ENCODE measurements at regions not wholly inside any gene's neighbourhood (a gene's known extent, or its start where the extent isn't known, plus 50 kb on each side); places are given as distances from the start of the nearest gene placed in this dataset.
"Not testable (repeated sequence)": the region's sequence is repeated elsewhere in the genome, so short reads cannot be mapped to it uniquely, and the experiment has no call there.

DNA sequence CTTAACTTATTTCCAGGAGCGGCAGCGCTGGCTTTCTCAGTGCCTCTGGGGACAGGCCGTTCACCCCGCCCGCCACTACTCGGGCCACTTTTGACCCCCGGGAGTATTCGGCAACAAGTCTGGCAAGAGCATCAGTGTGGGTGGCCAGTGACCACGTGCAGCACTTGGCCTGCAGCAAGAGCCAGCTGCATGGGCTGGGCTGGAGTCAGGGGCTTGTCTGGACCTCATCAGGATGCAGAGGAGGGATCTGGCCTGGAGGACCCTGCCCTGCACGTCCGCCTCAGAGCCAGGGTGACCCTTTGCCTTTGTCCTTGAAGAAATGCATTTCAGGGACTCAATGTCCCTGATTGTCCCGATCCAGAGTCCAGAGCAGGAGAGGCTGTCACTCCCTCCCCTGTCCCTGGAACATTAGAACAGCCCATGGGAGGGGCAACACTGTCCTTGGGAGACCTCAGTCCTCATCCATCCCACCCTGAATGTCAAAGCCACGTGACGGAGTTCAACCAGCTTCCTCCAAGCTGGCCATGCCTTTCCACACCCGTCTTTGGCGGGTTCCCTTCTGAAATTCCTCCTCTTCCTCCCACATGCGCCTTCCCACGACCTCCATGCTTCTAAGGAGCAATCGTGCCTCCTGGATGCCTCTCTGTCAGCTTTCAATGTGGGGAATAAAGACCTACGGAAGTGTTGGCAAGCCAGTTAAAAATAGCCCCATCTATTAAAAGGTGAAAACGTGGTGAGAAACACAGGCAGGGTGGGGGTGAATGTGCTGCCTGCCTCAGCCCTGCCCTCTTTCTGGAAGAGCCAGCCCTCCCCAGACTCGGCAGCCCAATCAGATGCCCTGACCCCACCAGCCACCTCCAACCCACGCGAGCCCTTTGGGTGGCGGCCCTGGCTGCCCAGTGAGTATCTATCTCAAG, 99.0 kb downstream of the OLFM1 start:
- ATAC-seq (ENCODE audit: low read depth in 2 of 2) (no peak), DNase-seq (no peak)
- Mint-ChIP-seq H3K36me3 (no peaks in the 10 kb centered on the region), H3K4me1 (peaks cover 0 to 3% (median 0%) of the 10 kb centered on the region in 4 donors), H3K9me3 (no peaks in the 10 kb centered on the region), H3K4me3 (no peak overlapping the region), H3K27me3 (peaks cover 4% of the 10 kb centered on the region), H3K27ac (no peak overlapping the region)
- Histone ChIP-seq H3K27me3 (ENCODE audit: control insufficient read depth, insufficient read depth, low read length) (no peaks in the 10 kb centered on the region), H3K4me1 (ENCODE audit: control insufficient read depth, insufficient read depth, low read length, poor library complexity, severe bottlenecking) (no peaks in the 10 kb centered on the region), H3K9me3 (ENCODE audit: control insufficient read depth in 2 of 2, low read length in 2 of 2) (no peaks in the 10 kb centered on the region), H3K4me3 (ENCODE audit: low read depth, low read length) (no peak overlapping the region), H3K27ac (ENCODE audit: insufficient read depth, low read length, poor library complexity, severe bottlenecking) (no peak overlapping the region), H3K36me3 (ENCODE audit: control insufficient read depth, insufficient read depth, low read length) (no peaks in the 10 kb centered on the region)

DNA sequence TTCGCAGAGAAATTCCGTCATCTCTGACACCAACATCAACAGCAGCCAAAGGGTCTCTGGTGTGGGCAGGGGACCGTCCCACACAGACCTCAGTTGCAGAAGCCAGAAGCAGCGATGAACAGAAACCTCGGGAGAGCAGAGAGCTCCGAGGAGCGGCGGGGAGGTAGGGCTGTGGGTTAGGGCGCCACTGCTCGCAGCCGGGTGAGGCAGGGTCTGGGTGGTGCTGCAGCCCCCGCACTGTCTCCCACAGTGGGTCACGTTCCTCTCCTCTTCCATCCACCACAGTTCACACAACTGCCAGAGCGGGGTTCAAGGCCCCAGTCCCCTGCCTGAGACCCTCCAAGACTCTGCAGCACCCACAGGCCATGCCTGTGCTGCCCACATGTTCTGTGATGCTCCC, 99.9 kb downstream of the OLFM1 start:
- Histone ChIP-seq H3K4me1 (ENCODE audit: control insufficient read depth, insufficient read depth, low read length, poor library complexity, severe bottlenecking) (no peaks in the 10 kb centered on the region), H3K27me3 (ENCODE audit: control insufficient read depth, insufficient read depth, low read length) (no peaks in the 10 kb centered on the region), H3K27ac (ENCODE audit: insufficient read depth, low read length, poor library complexity, severe bottlenecking) (no peak overlapping the region), H3K9me3 (ENCODE audit: control insufficient read depth in 2 of 2, low read length in 2 of 2) (no peaks in the 10 kb centered on the region), H3K4me3 (ENCODE audit: low read depth, low read length) (no peak overlapping the region), H3K36me3 (ENCODE audit: control insufficient read depth, insufficient read depth, low read length) (no peaks in the 10 kb centered on the region)
- Mint-ChIP-seq H3K36me3 (no peaks in the 10 kb centered on the region), H3K9me3 (no peaks in the 10 kb centered on the region), H3K27ac (no peak overlapping the region), H3K4me1 (peaks cover 0 to 3% (median 0%) of the 10 kb centered on the region in 4 donors), H3K27me3 (peaks cover 4% of the 10 kb centered on the region), H3K4me3 (no peak overlapping the region)
- ATAC-seq (ENCODE audit: low read depth in 2 of 2) = no peak
- DNase-seq = no peak

DNA sequence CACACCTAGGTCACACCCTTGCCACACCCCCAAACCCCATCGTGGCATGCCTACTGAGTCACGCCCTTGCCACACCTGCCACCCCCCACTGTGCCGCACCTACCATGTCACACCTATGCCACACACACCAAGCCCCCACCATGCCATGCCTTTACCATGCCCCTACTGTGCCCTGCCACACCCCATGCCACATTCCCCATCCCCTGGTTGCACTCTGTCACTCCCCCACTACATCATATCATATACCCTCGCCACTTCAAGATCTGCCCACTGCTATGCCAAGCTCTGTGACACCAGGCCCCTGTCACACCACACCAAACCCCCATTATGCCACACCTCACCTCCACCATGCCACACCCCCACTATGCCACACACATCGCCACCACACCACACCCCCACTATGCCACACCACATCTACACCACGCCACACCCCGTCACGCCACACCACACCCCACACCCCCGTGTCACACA, 101.2 kb downstream of the OLFM1 start:
- H3K9me3 Mint-ChIP-seq = no peaks in the 10 kb centered on the region
- H3K9me3 ChIP-seq (ENCODE audit: control insufficient read depth in 2 of 2, low read length in 2 of 2) = no peaks in the 10 kb centered on the region
- ATAC-seq (ENCODE audit: low read depth in 2 of 2) = no peak
- no peak overlapping the region for H3K27ac ChIP-seq (ENCODE audit: insufficient read depth, low read length, poor library complexity, severe bottlenecking)
- no peak for DNase-seq
- peaks cover 4% of the 10 kb centered on the region for H3K27me3 Mint-ChIP-seq
- no peaks in the 10 kb centered on the region for H3K36me3 Mint-ChIP-seq
- no peaks in the 10 kb centered on the region for H3K36me3 ChIP-seq (ENCODE audit: control insufficient read depth, insufficient read depth, low read length)
- H3K27ac Mint-ChIP-seq = no peak overlapping the region
- H3K4me1 Mint-ChIP-seq = peaks cover 0 to 3% (median 0%) of the 10 kb centered on the region in 4 donors
- no peak overlapping the region for H3K4me3 Mint-ChIP-seq
- no peaks in the 10 kb centered on the region for H3K4me1 ChIP-seq (ENCODE audit: control insufficient read depth, insufficient read depth, low read length, poor library complexity, severe bottlenecking)
- no peak overlapping the region for H3K4me3 ChIP-seq (ENCODE audit: low read depth, low read length)
- no peaks in the 10 kb centered on the region for H3K27me3 ChIP-seq (ENCODE audit: control insufficient read depth, insufficient read depth, low read length)

DNA sequence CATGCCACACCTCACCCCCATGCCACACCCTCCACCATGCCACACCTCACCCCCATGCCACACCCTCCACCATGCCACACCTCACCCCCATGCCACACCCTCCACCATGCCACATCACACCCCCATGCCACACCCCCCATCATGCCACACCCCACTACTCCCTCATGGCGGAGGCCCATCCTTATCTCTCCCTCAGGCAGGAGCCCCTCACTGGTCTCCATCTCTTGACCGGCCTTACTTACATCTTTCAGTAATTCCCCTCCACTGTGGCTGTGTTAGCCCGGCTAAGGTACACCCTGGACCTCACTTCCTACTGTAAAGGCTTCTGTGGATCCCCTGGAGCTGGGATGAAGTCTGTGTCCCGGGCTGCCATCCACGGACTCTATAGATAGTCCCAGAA, 102.0 kb downstream of the OLFM1 start:
- Histone ChIP-seq H3K9me3 (ENCODE audit: control insufficient read depth in 2 of 2, low read length in 2 of 2) (no peaks in the 10 kb centered on the region), H3K4me1 (ENCODE audit: control insufficient read depth, insufficient read depth, low read length, poor library complexity, severe bottlenecking) (no peaks in the 10 kb centered on the region), H3K4me3 (ENCODE audit: low read depth, low read length) (no peak overlapping the region), H3K27ac (ENCODE audit: insufficient read depth, low read length, poor library complexity, severe bottlenecking) (no peak overlapping the region), H3K36me3 (ENCODE audit: control insufficient read depth, insufficient read depth, low read length) (no peaks in the 10 kb centered on the region), H3K27me3 (ENCODE audit: control insufficient read depth, insufficient read depth, low read length) (no peaks in the 10 kb centered on the region)
- Mint-ChIP-seq H3K9me3 (no peaks in the 10 kb centered on the region), H3K4me1 (peaks cover 0 to 3% (median 0%) of the 10 kb centered on the region in 4 donors), H3K27me3 (peaks cover 4% of the 10 kb centered on the region), H3K36me3 (no peaks in the 10 kb centered on the region), H3K4me3 (no peak overlapping the region), H3K27ac (no peak overlapping the region)
- DNase-seq (no peak), ATAC-seq (ENCODE audit: low read depth in 2 of 2) (no peak)

DNA sequence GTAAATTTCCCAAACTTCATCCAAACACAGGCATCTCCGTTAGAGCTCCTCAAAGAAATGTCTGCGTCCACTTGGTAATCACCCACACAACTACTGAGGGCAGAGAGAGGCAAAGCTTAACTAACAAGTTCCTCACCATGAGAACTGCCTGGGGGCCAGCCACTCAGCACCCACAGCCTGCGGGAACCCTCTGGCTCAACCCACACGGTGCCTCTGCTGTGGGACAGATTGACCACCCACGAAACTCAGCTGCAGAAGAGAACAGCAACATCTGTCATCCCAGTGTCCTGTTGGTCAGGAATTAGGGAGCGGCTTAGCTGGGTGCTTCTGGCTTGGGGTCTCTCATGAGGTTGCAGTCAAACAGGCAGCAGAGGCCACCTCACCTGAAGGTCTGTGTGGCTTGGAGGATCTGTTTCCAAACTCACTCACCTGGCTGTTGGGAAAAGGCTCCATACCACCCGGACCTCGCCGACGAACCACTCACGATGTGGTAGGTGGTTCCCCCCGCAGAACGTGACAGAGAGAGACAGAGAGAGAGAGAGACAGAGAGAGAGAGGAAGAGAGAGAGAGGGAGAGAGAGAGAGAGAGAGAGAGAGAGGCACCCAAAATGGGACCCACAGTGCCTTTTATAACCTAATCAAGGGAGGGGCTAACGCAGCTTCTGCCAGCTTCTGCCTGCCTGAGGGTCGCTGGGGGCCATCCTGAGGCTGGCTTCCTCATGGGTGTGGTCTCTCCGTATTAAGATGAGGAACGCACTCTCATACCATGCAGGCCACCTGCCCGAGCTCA, 103.5 kb downstream of the OLFM1 start:
- Histone ChIP-seq H3K27ac (ENCODE audit: insufficient read depth, low read length, poor library complexity, severe bottlenecking) (no peak overlapping the region), H3K36me3 (ENCODE audit: control insufficient read depth, insufficient read depth, low read length) (no peaks in the 10 kb centered on the region), H3K9me3 (ENCODE audit: control insufficient read depth in 2 of 2, low read length in 2 of 2) (no peaks in the 10 kb centered on the region), H3K4me1 (ENCODE audit: control insufficient read depth, insufficient read depth, low read length, poor library complexity, severe bottlenecking) (no peaks in the 10 kb centered on the region), H3K4me3 (ENCODE audit: low read depth, low read length) (no peak overlapping the region), H3K27me3 (ENCODE audit: control insufficient read depth, insufficient read depth, low read length) (no peaks in the 10 kb centered on the region)
- no peak overlapping the region for H3K27ac Mint-ChIP-seq
- no peak for ATAC-seq (ENCODE audit: low read depth in 2 of 2)
- H3K9me3 Mint-ChIP-seq = no peaks in the 10 kb centered on the region
- no peak overlapping the region for H3K4me3 Mint-ChIP-seq
- peaks cover 4% of the 10 kb centered on the region for H3K27me3 Mint-ChIP-seq
- DNase-seq = no peak
- no peaks in the 10 kb centered on the region for H3K36me3 Mint-ChIP-seq
- peaks cover 0 to 3% (median 0%) of the 10 kb centered on the region in 4 donors for H3K4me1 Mint-ChIP-seq

DNA sequence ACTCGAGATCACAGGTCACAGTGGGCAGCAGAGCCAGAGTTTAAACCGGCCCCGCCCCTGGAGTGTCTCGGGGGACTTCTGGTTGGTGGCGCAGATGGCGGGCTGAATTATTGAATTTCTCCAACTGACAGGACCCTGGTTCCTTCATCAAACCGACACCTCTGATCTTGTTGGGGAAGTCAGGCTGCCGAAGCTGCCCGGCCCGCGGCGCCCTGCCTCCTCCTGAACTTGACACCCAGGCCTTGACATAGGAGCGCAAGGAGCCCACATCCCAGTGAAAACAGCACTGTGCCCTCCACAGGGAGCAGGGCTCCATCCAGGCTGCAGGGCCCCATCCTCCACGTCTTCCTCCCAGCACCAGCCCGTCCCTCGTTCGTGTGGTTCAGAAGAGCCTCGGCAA, 105.2 kb downstream of the OLFM1 start:
- no peaks in the 10 kb centered on the region for H3K9me3 ChIP-seq (ENCODE audit: control insufficient read depth in 2 of 2, low read length in 2 of 2)
- no peaks in the 10 kb centered on the region for H3K9me3 Mint-ChIP-seq
- H3K36me3 ChIP-seq (ENCODE audit: control insufficient read depth, insufficient read depth, low read length) = no peaks in the 10 kb centered on the region
- H3K27ac Mint-ChIP-seq = no peak overlapping the region
- no peak overlapping the region for H3K4me3 ChIP-seq (ENCODE audit: low read depth, low read length)
- H3K4me3 Mint-ChIP-seq = no peak overlapping the region
- H3K4me1 ChIP-seq (ENCODE audit: control insufficient read depth, insufficient read depth, low read length, poor library complexity, severe bottlenecking) = no peaks in the 10 kb centered on the region
- DNase-seq (no peak), ATAC-seq (ENCODE audit: low read depth in 2 of 2) (no peak)
- no peaks in the 10 kb centered on the region for H3K27me3 ChIP-seq (ENCODE audit: control insufficient read depth, insufficient read depth, low read length)
- H3K27ac ChIP-seq (ENCODE audit: insufficient read depth, low read length, poor library complexity, severe bottlenecking) = no peak overlapping the region
- H3K27me3 Mint-ChIP-seq = peaks cover 4% of the 10 kb centered on the region
- no peaks in the 10 kb centered on the region for H3K36me3 Mint-ChIP-seq
- peaks cover 0 to 3% (median 0%) of the 10 kb centered on the region in 4 donors for H3K4me1 Mint-ChIP-seq

DNA sequence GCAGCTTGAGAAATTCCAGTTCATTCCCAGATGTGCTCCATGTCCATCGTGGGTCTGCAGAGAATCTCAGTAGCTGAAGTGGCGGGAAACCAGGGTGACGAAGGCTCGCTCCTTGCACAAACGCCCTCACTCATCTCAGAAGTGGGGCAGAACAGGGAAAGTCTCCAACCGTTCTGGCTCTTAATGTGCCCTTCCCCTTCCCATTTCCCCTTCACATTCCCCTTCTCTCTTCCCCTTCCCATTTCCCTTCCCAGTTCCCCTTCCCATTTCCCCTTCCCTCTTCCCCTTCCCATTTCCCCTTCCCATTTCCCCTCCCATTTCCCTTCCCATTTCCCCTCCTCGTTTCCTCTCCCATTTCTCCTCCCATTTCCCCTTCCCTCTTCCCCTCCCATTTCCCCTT, 108.5 kb downstream of the OLFM1 start:
- ATAC-seq (ENCODE audit: low read depth in 2 of 2); H3K27ac Mint-ChIP-seq; H3K4me3 ChIP-seq (ENCODE audit: low read depth, low read length); H3K4me1 Mint-ChIP-seq; H3K36me3 ChIP-seq (ENCODE audit: control insufficient read depth, insufficient read depth, low read length); H3K9me3 Mint-ChIP-seq; H3K4me3 Mint-ChIP-seq; H3K4me1 ChIP-seq (ENCODE audit: control insufficient read depth, insufficient read depth, low read length, poor library complexity, severe bottlenecking); H3K27me3 Mint-ChIP-seq; H3K27me3 ChIP-seq (ENCODE audit: control insufficient read depth, insufficient read depth, low read length); H3K36me3 Mint-ChIP-seq; H3K27ac ChIP-seq (ENCODE audit: insufficient read depth, low read length, poor library complexity, severe bottlenecking); H3K9me3 ChIP-seq (ENCODE audit: control insufficient read depth in 2 of 2, low read length in 2 of 2): not testable (repeated sequence)
- DNase-seq = peak in 1 of 3 donors; percentile 12
